22Rv1 (cell line): ENCODE measurements at regions not wholly inside any gene's neighbourhood (a gene's known extent, or its start where the extent isn't known, plus 50 kb on each side); places are given as distances from the start of the nearest gene placed in this dataset.

Experiments used
- ZFX ChIP-seq: fragments of 450-650 bp; IDR thresholded peaks from 2 replicates; pipeline ENCODE4 v1.6.1; 2017; ENCODE audit warnings: antibody characterized with exemption, borderline replicate concordance
- TF ChIP-seq, protein P1 (sequence below): fragments of 450-650 bp; IDR thresholded peaks from 2 replicates; pipeline ENCODE4 v1.5.1; 2017; ENCODE audit warnings: mild to moderate bottlenecking

DNA sequence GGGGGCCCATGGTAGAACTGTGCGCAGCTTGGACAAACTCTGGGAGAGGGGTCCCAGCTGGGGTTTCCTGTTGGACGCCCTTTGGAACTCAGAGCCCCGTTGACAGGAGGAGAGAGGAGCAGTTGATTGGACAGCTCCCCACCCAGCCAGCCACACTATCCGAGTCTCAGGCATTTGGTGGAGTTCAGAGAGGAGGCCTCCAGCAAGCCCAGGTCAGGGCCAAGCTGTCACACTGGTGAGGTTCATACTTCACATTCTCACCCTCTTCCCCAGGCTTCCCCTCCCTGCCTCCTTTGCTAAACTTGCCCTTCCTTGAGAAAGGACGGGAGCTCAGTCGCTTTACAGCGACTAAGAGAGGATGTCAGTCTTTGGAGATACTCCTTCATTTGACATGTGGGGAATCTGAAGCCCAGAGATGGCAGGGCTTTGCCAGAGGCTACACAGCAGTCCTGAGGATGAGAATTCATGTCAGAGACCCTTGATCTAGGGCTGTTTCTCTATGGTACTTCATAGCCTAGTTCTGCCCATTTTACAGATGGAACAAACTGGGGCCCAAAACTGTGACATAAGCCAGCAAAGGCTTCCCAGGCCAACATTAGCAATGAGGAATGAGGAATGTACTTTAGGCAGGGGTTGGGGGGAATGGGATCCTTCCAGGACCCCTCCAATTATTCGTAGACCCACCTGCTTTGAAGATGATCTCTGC lies 142.2 kb downstream of the SMAD6 start:
- TF ChIP-seq, protein P1, sequence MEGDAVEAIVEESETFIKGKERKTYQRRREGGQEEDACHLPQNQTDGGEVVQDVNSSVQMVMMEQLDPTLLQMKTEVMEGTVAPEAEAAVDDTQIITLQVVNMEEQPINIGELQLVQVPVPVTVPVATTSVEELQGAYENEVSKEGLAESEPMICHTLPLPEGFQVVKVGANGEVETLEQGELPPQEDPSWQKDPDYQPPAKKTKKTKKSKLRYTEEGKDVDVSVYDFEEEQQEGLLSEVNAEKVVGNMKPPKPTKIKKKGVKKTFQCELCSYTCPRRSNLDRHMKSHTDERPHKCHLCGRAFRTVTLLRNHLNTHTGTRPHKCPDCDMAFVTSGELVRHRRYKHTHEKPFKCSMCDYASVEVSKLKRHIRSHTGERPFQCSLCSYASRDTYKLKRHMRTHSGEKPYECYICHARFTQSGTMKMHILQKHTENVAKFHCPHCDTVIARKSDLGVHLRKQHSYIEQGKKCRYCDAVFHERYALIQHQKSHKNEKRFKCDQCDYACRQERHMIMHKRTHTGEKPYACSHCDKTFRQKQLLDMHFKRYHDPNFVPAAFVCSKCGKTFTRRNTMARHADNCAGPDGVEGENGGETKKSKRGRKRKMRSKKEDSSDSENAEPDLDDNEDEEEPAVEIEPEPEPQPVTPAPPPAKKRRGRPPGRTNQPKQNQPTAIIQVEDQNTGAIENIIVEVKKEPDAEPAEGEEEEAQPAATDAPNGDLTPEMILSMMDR = no peak
- TF ChIP-seq ZFX = no peak
